ENCODE measurements at regions not wholly inside any gene's neighbourhood (a gene's known extent, or its start where the extent isn't known, plus 50 kb on each side); places are given as distances from the start of the nearest gene placed in this dataset.

GRCh38 chr19:32222556-32222955 is 122.9 kb upstream of the ZNF507 start:
- TF ChIP-seq CTCF (IDR thresholded peaks at IDR 0.05) (no peak), ZFX (IDR thresholded peaks at IDR 0.05; ENCODE audit: borderline replicate concordance) (no peak)
